ENCODE measurements at regions not wholly inside any gene's neighbourhood (a gene's known extent, or its start where the extent isn't known, plus 50 kb on each side); places are given as distances from the start of the nearest gene placed in this dataset.

GRCh38 chr7:28343462-28343861 is 68.9 kb upstream of the CREB5 start:
- H3K4me1 ChIP-seq: peaks cover 0 to 9% (median 0%) of the 10 kb centered on the region in 4 donors
- peaks cover 0 to 7% (median 0%) of the 10 kb centered on the region in 3 donors for H3K9me3 ChIP-seq
- H3K4me3 ChIP-seq: no peak overlapping the region
- no peaks in the 10 kb centered on the region for H3K27me3 ChIP-seq
- no peaks in the 10 kb centered on the region for H3K36me3 ChIP-seq
- no peak for DNase-seq
- H3K27ac ChIP-seq: no peak overlapping the region
- intact Hi-C loops (cut with DNase I; ENCODE audit: low total_unique reads): no loop called here
- TF ChIP-seq CTCF (IDR thresholded peaks at IDR 0.05): no peak

GRCh38 chr7:28346256-28346655 is 66.1 kb upstream of the CREB5 start:
- Histone ChIP-seq H3K4me1 (peaks cover 0 to 9% (median 0%) of the 10 kb centered on the region in 4 donors), H3K27me3 (no peaks in the 10 kb centered on the region), H3K36me3 (no peaks in the 10 kb centered on the region), H3K4me3 (no peak overlapping the region), H3K27ac (no peak overlapping the region), H3K9me3 (no peaks in the 10 kb centered on the region)
- no peak for TF ChIP-seq CTCF (IDR thresholded peaks at IDR 0.05)
- intact Hi-C loops (cut with DNase I; ENCODE audit: low total_unique reads): no loop called here
- no peak for DNase-seq

- Histone ChIP-seq H3K36me3 (no peaks in the 10 kb centered on the region), H3K4me3 (no peak overlapping the region), H3K27ac (no peak overlapping the region), H3K9me3 (no peaks in the 10 kb centered on the region), H3K27me3 (no peaks in the 10 kb centered on the region), H3K4me1 (peaks cover 0 to 9% (median 0%) of the 10 kb centered on the region in 4 donors)
- TF ChIP-seq CTCF (IDR thresholded peaks at IDR 0.05): no peak
- no peak for DNase-seq
- intact Hi-C loops (cut with DNase I; ENCODE audit: low total_unique reads): no loop called here
Measured at GRCh38 chr7:28346676-28347363, 65.5 kb upstream of the CREB5 start.

GRCh38 chr7:28347475-28348318 is 64.6 kb upstream of the CREB5 start:
- no peak for DNase-seq

GRCh38 chr7:28348636-28349035 is 63.7 kb upstream of the CREB5 start:
- Histone ChIP-seq H3K27me3 (no peaks in the 10 kb centered on the region), H3K9me3 (no peaks in the 10 kb centered on the region), H3K4me1 (peaks cover 0 to 9% (median 0%) of the 10 kb centered on the region in 4 donors), H3K27ac (no peak overlapping the region), H3K4me3 (no peak overlapping the region), H3K36me3 (no peaks in the 10 kb centered on the region)
- no peak for TF ChIP-seq CTCF (IDR thresholded peaks at IDR 0.05)
- DNase-seq: no peak
- intact Hi-C loops (cut with DNase I; ENCODE audit: low total_unique reads): no loop called here

More at GRCh38 chr7:28347475-28348318, 64.6 kb upstream of the CREB5 start:
- intact Hi-C loops (cut with DNase I; ENCODE audit: low total_unique reads): no loop called here
- Histone ChIP-seq H3K4me1 (peaks cover 0 to 9% (median 0%) of the 10 kb centered on the region in 4 donors), H3K9me3 (no peaks in the 10 kb centered on the region), H3K27ac (no peak overlapping the region), H3K4me3 (no peak overlapping the region), H3K27me3 (no peaks in the 10 kb centered on the region), H3K36me3 (no peaks in the 10 kb centered on the region)
- no peak for TF ChIP-seq CTCF (IDR thresholded peaks at IDR 0.05)

Measured in tibial artery (tissue), 4 donors.